Inflammatory macrophage treated with lipopolysaccharide for 4 hours (primary cell): ENCODE measurements at regions not wholly inside any gene's neighbourhood (a gene's known extent, or its start where the extent isn't known, plus 50 kb on each side); places are given as distances from the start of the nearest gene placed in this dataset.

Source experiments
- DNase-seq: peaks from one replicate; pipeline ENCODE4 v3.0.0-alpha.2; 2020

DNA sequence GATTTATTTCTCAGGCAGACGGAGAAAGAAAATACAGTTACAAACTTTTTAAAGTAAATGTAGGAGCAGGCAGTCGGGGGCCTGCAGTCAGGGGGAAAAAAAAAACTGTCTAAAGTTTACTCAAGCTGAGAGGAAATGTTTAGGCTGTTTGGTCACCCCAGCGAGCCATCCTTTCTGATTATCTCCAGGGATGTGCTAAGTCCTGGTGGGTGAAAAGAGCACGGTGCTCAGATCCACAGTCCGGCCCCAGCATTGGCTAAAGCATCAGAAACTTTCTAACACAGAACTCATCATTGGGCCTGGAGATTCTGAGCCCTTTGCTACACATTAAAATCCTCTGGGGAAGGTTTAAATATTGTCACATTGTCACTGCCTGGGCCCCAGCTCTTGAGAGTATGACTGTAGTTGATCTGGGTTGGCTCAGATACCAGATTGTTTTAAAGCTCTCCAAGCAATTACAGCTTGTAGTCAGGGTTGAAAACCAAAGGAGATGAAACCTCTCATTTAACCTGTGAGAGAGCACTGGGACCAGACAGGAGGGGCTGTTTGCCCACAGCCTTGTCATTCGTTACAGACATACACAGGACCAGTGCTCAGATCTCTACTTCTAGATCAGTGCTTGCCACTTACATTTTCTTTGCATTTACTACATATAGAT is 131.1 kb upstream of the HTR2A start:
- DNase-seq = no peak

DNA sequence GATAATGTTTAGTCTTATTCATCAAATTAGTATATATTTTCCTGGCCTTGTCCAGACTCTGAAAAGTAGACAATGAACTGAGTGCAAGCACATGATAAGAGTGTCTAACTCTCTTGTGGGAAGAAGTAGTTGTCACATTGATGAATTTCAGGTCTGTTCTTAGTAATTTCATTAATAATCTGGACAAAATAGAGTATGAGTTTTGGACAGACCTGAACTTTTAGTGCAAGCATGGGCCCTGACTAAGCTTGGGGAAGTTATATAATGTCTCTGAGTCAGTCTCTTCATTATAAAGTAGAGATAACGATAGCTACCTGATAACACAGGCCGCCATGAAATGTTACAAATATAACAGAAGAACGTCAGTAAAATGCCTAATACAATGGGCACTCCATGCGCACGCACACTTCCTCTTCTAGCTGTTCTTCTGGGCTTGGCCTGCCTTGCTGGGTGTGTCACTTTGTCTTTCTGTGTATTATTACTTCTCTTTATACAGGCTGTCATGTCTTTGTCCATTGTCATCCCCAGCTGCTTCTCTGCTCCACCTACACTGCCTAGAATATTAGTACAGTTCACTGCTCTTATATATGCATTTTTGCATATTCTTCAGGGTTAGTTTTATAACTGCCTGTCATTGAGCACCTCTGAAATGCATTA is 129.1 kb upstream of the HTR2A start:
- peak; percentile 47 for DNase-seq

DNA sequence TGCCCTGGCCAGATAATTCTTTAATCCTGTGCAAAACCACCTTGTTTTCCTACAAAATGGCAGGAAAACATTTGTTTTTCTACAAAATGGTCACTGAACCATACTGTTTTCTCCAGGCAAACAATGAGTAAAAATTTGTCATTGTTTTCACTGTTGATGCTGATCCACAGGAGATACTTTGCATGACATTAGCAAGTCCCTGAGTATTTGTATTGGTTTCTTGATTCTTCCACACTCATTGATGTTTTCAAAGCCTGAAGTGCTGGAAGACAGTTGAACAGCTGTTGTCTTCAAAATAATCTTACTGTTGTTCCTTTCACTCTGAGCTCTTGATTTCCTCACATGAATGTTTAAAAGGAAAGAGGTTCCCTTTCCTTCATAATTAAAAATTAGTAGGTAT is 123.1 kb upstream of the HTR2A start:
- DNase-seq = no peak

DNA sequence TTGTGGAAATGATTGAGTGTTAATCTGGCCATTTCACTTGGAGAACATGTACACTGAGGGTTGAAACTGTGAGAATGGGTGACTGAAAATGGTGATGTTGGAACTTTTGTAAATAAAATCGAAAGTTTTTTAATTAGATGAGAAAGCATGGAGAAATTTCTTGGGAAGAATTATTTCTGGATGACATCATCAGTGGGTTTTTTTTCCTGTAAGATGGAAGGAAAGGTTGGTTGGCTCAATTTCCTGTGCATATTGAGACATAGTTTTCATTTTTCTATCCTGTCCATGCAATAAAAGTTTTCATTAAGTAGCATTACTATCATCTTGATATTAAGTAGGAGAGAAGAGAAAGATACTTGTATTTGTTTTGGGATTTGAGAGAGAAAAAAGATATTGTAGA is 120.6 kb upstream of the HTR2A start:
- no peak for DNase-seq

DNA sequence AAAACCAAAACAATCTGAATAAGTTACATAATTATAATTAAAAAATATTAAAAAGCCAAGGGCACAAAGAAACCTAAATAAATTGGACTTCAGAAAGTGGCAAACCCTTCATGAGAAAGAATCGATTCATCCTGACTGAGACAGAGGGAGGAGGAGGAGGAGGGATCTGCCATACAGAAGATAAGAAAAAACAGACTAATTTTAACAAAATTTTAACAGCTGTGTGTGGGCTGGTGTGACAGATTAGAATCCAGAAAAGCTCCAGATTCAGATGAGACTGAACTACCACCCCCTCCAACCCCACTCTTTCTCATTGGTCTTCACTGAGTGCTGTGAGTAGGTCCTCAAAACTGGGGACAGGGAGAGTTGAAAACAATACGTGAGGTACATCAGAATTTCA is 111.5 kb upstream of the HTR2A start:
- no peak for DNase-seq

DNA sequence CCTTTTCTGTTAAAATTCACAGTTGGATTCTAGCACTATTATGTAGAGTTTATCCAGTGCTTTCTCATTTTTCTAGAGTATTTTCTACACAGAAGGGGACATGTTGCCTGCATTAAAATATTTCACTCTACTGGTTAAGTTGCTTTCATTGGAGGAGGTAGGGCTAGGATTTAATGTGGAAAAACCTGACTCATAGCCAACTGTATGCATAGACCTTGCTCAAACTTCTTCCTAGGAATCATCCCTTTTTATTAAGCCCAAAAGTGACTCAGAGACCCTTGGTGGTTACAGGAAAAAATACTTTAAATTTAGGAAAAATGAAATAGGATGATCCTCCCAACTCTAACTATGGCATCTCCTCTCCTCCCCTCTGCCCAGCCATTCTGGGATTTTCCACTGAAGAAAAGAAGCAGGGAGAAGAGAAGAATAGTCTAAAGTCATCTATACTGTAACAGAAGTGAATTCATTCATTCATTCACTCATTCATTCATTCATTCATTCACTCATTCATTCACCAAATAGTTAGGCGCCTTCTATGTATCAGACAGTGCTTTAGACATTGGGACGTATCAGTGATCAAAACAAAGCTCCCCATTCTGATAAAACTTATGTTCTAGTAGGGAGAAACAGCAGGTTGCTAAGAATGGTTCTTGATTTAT is 109.0 kb upstream of the HTR2A start:
- DNase-seq = no peak

DNA sequence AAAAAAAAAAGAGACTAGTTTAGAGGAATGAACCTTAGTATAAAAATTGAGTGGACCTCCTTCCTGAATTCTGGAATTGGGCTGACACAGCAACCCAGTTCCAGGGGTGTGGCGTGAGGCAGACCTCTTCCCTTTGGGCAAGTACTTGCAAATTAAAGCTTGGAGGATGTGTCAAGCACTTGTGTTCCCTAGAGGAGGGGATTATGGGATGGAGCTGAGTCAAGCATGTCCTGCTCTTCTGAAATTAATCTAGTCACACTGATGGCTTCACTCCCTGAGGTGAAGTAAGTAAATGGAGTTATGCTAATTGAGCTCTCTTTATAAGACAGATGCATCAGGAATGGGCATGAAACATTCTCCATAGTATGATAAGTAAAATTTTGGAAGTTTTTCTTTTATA is 107.7 kb upstream of the HTR2A start:
- DNase-seq = no peak

DNA sequence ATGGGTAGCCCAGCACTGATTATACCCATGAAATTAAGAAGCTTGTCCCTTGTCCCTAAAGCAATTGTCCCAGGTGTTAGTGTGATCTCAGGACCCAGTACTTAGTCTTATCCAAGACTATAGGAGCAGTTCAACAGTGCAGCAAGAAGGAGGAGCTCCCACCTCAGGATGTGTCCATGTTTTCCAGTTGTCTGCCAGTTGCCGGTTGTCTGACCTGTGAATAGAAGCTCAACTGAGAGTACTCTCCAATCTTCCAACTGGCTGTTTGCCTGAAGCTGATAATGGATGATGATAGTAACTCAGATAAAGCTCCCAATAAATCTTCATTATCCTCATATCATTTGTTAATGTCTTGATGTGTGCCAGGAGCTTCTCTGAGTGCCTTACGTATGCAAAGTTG is 107.2 kb upstream of the HTR2A start:
- DNase-seq = no peak

DNA sequence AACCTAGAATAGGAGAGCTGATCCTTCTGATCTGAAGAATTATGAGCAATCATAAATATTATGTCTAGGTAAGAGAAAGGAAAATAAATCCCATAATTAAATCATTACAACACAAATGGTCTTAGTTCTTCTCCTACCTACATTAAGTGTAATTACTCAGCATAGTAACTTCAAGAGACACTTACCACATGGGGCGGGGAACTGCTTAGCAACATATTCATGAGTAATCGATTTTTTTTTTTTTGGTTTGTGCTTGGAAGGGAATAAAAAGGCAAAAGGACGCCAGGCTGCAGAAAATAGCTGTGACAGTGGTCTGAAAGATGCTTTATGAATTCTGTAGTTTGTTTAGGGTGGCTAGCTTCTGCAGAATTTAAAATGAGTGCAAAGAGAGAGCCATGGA is 103.3 kb upstream of the HTR2A start:
- DNase-seq = no peak

DNA sequence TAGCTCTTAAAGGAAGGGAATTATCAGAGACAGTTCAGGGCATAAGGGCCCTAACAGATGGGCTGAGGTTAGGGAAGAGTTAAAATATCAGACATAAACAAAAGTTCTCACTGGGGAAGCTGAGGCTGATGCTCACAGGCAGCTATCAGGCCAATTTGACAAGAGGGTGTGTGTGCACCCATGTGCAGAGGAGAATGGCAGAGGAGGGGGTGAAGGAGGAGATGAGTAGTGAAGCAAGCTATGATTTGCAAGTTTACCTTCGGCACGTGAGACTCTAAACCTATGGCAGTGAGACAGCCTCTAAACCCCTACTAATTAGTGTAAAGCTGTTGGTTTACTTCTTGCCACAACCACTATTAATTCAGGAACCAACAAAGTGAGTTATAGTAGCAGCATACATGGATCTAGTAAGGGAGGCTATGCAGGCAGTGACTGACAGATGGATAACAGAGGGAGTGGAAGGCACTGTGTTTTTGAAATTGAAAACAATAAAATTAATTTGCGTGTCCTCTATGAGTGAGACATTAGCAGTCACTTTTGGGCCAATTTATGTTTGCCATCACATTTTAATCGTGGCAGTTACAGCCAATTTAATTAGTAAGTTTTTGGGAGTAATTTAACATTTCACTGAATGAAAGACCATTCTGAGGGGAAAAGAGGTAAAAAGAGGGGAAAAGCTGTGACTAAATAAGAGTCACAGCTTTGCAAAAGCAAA is 99.6 kb upstream of the HTR2A start:
- DNase-seq = no peak

DNA sequence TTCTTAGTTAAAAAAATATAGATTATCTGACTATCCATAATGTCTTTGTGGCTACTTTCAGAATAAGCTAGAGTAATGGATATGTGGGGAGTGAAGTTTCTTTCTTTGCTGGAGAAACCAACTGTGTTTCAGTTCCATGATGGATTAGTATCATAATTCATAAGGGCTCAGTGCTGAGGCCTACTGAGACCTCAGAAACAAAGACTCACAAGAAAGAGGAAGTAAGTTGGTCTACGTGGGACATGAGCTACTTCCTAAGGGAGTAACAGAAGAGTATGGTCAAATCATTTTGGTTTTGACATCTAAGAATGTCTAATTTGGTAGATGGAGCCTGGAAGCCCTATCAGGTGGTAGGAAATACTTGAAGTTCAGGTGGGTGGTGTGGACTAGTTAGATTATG is 99.0 kb upstream of the HTR2A start:
- peak; percentile 35 for DNase-seq

DNA sequence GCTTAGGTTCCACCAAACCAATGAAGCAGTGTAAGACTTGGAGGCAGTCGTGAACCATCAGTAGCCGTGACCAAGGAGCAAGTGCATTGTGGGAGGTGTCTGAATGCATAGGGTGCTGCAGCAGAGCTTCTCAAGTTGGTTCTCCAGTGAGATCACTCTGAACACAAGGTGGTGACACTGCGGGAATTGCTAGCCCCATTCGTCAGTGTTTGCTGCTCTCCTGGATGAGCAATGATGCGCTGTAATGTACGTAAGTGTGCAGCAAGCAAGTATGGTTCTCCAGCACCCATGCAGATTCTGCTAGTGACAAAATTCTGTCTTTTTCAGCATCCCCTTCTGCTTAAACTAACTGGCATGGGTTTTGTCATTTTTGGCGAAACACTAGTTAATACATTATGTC is 97.6 kb upstream of the HTR2A start:
- DNase-seq = no peak

DNA sequence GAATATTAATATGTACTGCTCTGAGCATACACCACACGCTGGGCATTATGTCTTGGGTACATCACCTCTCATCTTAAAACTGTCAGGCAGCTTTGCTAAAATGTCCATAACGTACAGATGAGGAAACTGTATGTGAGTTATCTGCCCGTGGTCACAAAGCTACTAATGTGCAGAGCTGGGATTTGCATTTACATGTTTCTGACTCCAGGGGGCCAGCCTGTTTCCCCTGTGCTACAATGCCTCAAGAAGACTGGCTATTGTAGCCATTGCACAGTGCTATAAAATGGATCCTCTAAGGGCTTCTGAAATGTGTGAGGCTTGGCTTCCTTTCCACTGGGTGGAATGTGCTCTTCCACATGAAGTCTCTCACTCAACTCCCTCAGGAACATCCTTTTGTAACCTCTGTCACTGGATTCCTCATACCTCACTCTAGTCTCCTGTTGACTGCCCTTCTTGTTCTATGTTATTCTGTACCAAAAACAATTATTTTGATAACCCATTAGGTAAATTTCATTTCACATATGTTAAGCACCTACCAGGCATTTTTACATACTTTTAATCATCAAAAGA is 95.6 kb upstream of the HTR2A start:
- DNase-seq = no peak

DNA sequence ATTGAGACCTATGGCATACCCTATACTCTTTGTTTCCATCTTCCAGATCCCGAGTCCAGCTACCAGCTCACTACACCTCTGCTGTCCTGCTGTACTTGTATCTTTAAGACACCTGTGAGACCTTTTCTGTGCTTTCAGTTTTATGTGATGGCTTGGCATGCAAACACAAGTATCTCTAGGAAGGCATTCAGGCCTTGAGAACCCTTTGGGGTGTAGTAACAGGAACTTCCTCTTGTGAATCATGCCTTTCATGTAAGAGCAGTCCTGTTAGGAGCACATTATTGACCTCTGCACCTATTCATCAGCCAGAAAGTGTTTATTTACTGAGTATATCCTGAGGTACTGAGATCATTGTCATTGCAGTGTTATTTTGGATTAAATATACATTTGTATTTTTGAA is 87.0 kb upstream of the HTR2A start:
- DNase-seq = peak; percentile 38

DNA sequence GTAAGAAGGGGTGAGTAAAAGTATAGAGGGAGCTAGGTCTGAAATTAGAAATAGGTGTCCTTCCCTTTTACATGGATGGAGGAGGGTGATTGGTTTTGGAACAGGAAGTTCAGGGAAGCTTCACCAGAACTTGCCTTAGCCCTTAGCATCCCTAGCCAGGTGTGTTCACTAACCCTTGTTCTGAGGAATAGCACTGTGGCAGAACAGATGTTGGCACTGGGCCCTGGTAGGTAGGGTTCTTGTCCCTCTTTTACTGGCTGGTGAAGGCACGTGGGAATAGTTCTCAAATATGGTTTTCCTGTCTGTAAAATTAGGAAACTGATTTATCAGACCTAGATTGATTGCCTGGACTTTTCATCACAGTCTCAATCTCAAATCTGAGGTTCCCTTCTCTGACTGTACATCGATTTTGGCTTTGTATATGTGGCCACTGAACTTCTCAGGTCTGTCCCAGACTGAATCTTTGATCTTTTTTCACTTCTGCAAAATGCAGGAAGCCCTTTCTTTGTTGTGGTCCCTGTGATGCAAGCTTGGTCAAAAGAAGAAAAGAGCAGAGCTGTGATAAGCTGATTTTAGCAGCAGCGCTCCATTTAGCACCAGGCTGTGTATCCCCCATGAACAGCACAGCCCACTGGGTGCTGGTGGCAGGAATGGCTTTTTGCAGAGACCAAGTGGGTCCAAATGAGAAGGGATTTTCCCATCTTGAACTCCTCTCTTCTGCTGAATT is 86.2 kb upstream of the HTR2A start:
- peak; percentile 3 for DNase-seq

DNA sequence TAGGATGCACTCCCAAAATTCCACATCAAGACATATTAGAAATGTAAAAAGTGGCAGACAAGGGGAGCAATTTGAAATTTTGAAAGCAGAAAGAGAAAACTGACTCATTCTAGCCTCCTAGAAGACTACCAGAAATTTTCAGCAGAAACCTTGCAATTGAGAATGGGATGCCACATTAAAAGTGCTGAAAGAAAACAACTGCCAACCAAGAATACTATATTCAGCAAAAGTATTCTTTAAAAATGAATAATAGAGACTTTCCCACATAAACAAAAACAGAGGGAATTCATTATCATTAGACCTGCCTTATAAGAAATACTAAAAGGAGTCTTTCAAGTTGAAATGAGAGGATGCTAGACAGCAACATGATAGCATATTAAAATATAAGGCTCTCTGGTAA is 78.3 kb upstream of the HTR2A start:
- no peak for DNase-seq

DNA sequence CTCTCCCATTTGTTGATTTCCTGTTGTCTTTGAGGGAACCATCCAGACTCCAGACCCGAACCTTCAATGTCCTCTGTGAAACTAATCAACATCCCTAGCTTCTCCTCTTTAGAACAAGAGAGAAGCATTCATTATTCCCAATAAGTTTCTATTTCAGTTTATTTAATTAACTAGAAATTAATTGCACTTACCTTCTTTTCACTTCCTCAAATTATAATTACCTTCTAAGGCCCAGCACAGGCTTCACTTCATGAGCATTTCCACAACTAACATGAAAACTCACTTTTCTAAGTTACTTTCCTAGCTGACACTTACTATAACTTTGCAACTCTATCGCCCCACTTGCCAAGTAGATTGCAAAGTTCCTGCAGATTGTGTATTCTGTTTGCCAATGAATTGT is 71.6 kb upstream of the HTR2A start:
- DNase-seq = no peak

DNA sequence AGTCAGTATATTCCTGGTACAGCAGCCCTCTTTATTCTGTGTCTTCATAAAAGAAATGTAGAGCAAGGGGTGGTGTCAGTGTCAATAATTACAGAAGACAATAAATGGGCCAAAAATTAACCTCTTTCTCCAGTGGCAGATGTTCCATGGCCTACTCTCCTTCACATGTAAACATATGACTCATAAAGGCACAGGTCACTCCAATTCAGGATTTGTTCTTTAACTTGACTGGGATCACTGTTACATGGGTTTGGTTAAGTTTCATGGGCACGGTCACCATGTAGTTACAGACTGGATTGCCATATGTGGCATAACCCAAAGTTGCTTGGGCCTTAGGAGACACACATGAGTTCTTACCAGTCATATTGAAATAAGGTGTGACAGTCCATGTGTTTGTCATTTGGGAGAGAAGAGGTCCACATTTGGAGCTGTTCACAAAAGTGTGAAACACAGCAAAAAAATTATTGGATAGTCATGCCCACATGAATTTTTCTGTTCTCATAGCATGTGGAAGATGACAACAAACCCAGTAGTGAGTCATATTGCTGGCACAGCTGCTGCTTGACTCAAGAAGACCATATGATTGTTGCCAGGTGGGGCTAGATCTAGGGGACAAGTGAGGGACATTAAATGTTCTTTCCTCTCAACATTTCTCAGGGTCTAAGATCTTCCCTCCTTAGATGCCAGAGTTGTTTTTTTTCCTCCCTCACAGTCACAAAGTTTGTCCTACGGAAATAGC is 68.1 kb upstream of the HTR2A start:
- DNase-seq = peak; percentile 75

DNA sequence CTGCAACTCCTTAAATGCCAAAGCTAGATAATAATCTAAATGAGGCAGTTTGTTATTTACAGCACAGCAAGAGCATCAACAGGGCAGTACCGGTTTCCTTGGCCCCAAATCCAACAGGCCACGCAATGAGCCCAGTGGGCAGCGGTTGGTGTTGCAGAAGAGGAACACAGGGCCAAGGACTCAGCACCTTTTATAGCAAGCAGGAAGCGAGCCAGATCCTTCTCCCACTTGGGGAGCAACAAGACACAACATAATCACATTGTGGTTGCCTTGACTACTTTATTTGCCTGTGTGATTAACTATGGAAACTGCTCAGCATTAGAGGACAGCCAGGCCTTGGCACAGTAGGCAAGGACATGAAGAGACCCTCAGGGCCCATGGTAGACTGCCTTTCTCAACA is 67.1 kb upstream of the HTR2A start:
- DNase-seq = peak; percentile 59

DNA sequence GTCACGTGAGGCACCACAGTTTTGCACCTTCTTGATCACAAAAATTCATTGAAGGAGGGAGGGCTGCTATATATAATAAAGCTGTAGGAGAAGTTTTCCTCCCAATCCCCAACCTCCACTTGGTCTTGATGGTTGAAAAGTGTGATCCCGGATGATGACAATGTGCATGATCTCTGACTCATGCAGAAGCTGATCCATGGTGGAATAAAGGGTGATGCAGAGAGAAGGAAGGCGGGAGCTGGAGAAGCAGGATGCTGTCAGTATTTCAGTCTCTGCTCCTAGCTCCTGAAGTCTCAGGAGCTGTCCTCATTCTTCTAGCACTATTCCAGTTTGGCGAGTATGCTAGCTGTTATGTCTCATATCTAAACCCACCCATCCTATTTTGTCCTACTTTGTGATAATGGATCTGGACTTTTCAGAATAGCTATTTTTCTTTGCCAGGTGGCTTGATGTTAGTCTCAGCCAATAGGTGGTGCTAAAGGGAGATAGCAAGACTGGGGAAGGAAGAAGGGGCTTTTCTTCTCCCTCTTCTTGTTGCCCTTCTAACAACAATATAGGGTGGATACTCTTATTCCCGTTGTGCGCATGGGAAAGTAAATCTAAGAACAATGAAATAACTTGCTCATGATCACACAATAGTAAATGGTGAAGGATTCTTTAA is 65.6 kb upstream of the HTR2A start:
- peak; percentile 51 for DNase-seq

DNA sequence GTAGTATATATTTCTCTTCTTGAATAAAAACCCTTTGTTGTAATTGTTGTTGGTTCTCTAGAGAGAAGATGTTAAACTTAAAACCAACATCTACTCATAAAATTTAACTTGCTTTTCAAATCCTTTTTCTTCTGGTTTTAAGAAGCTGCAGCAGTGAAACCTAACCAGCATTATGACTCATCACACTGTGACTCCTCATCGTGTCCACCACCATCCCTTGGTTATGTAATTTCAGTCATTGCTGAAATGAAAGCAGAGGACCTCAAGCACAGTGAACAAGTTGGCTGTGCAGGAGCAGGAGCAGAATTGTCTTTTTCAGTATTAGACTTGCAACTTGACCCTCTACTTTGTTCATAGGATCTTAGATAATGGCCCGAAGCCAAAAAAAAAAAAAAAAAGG is 64.9 kb upstream of the HTR2A start:
- DNase-seq = peak; percentile 95

DNA sequence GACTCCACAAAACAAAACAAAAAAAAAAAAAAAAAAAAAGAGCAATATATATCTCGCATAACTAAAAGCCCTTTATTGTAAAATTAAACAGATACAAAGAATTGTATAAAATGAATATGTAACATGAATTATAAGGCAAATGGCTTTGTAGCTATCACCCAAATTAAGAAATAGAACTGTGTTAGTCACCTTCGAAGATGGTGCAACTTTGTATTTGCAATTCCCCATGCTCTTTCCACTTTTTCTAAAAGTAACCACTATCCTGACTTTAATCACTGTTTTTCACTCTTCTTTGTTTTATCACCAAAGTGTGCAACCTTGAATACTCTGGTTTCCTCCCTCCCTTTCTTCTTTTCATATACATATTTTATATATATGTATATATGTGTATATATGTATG is 57.1 kb upstream of the HTR2A start:
- peak; percentile 74 for DNase-seq
